OCI-LY1 (cell line): ENCODE measurements at regions not wholly inside any gene's neighbourhood (a gene's known extent, or its start where the extent isn't known, plus 50 kb on each side); places are given as distances from the start of the nearest gene placed in this dataset.

Experiments used
- EZH2 ChIP-seq: fragments of 200-600 bp; sonication (generic), shearing (Covaris generic); IDR thresholded peaks from 2 replicates; pipeline ENCODE4 v1.8.0; 2017; ENCODE audit warnings: borderline replicate concordance, mixed run types, mild to moderate bottlenecking, antibody characterized with exemption, low read length, moderate library complexity, mixed read lengths
- TF ChIP-seq, protein P1 (sequence below): fragments of 200-600 bp; sonication (generic), shearing (Covaris generic); IDR thresholded peaks from 2 replicates; pipeline ENCODE4 v1.5.1; 2017; ENCODE audit warnings: mild to moderate bottlenecking, antibody characterized with exemption, low read length, moderate library complexity, mixed read lengths

DNA sequence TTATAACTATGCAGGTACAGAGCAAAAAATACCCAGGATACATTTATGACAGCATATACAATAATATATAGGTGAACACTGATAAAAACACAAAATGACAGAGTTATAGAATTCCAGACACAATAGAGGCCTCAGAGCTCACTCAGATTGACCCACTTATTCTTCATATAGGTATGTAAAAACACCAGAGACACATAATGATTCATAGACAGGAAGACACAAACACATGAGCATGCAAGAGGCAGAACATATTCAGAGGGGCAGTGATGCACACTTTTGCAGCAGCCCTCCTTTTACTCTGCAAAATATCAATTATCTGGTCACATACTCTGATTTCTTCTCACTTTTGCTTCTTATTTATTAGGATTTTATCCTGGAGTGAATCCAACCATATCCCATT, 633.3 kb upstream of the ACVR2A start:
- TF ChIP-seq, protein P1, sequence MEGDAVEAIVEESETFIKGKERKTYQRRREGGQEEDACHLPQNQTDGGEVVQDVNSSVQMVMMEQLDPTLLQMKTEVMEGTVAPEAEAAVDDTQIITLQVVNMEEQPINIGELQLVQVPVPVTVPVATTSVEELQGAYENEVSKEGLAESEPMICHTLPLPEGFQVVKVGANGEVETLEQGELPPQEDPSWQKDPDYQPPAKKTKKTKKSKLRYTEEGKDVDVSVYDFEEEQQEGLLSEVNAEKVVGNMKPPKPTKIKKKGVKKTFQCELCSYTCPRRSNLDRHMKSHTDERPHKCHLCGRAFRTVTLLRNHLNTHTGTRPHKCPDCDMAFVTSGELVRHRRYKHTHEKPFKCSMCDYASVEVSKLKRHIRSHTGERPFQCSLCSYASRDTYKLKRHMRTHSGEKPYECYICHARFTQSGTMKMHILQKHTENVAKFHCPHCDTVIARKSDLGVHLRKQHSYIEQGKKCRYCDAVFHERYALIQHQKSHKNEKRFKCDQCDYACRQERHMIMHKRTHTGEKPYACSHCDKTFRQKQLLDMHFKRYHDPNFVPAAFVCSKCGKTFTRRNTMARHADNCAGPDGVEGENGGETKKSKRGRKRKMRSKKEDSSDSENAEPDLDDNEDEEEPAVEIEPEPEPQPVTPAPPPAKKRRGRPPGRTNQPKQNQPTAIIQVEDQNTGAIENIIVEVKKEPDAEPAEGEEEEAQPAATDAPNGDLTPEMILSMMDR = no peak
- no peak for TF ChIP-seq EZH2
